Endothelial cell of umbilical vein (primary cell): ENCODE measurements at regions not wholly inside any gene's neighbourhood (a gene's known extent, or its start where the extent isn't known, plus 50 kb on each side); places are given as distances from the start of the nearest gene placed in this dataset.

Experiments used
- BruUV-seq: library from RNA; stranded (reverse); fragments of 400-500 nt; replicated peaks from 2 replicates; lab custom pipeline; 2021; lab: Mats Ljungman, UMichigan
- CTCF ChIA-PET: fragments of 300-600, 350-600 bp; sonication (Branson Sonifier 250); formaldehyde crosslinking; loops from one replicate; lab custom pipeline; 2021; ENCODE audit warnings: antibody characterized with exemption, inconsistent platforms; lab: Charles Lee
- POLR2A ChIA-PET: fragments of 300-600, 350-600 bp; sonication (Branson Sonifier 250); formaldehyde crosslinking; loops from one replicate; lab custom pipeline; 2021; ENCODE audit warnings: antibody characterized with exemption, inconsistent platforms; lab: Charles Lee
- DNase-seq: peaks from one replicate; pipeline ENCODE4 v3.0.0-alpha.2; 2011; ENCODE audit warnings: low read depth, low spot score
- FAIRE-seq: peaks from 2 replicates; lab custom pipeline; 2011; peaks lifted over from hg19 to GRCh38; lab: Jason Lieb, UNC
- H2AFZ ChIP-seq: 2 replicates; pipeline ENCODE4 v1.6.0; 2012; ENCODE audit warnings: low read depth, low read length, control low read depth, inconsistent platforms
- H3K27ac ChIP-seq: 2 replicates; pipeline ENCODE4 v1.5.1; 2011; ENCODE audit warnings: low read depth, mild to moderate bottlenecking, control low read depth, low read length, moderate library complexity; ENCODE audit not compliant: insufficient read depth
- H3K27me3 ChIP-seq, 2 experiments: 2 replicates each; pipeline versions ENCODE4 v1.6.0 to v1.6.1; 2011; ENCODE audit warnings: low read length in 2 of 2, mixed read lengths in 1 of 2; ENCODE audit not compliant: control insufficient read depth in 2 of 2, insufficient read depth in 2 of 2
- H3K36me3 ChIP-seq, 2 experiments: 2 replicates in 1 of 2; 3 replicates in 1 of 2; pipeline ENCODE4 v1.5.1; 2011; ENCODE audit warnings: low read length in 2 of 2, mild to moderate bottlenecking in 1 of 2, moderate library complexity in 1 of 2; ENCODE audit not compliant: control insufficient read depth in 2 of 2, insufficient read depth in 2 of 2; ENCODE audit errors: extremely low read depth in 1 of 2
- H3K4me1 ChIP-seq: 3 replicates; pipeline ENCODE4 v1.5.1; 2011; ENCODE audit warnings: mild to moderate bottlenecking, low read length; ENCODE audit not compliant: control insufficient read depth, insufficient read depth; ENCODE audit errors: extremely low read depth
- H3K4me2 ChIP-seq: 2 replicates; pipeline ENCODE4 v1.6.1; 2011; ENCODE audit warnings: low read length, control low read depth, mixed read lengths; ENCODE audit not compliant: insufficient read depth
- H3K4me3 ChIP-seq, 3 experiments: fragments of 200-600 bp in 1 of 3; sonication (generic), shearing (Covaris generic) in 1 of 3; replicated peaks in 1 of 3; 2 replicates each; pipeline ENCODE4 v1.5.1; 2011 to 2016; ENCODE audit warnings: control low read depth in 3 of 3, low read length in 3 of 3, mild to moderate bottlenecking in 2 of 3, inconsistent platforms in 1 of 3, low read depth in 1 of 3, moderate library complexity in 1 of 3; ENCODE audit not compliant: insufficient read depth in 1 of 3
- H3K79me2 ChIP-seq: 2 replicates; pipeline ENCODE4 v1.6.0; 2012; ENCODE audit warnings: low read length, inconsistent platforms; ENCODE audit not compliant: control insufficient read depth, insufficient read depth
- H3K9ac ChIP-seq: replicated peaks from 2 replicates; pipeline ENCODE3; 2011; ENCODE audit warnings: low read length, control low read depth; ENCODE audit not compliant: insufficient read depth; ENCODE audit errors: extremely low read depth
- H3K9me1 ChIP-seq: replicated peaks from 3 replicates; pipeline ENCODE4 v1.6.0; 2011; ENCODE audit warnings: mild to moderate bottlenecking, low read length; ENCODE audit not compliant: control insufficient read depth, insufficient read depth; ENCODE audit errors: extremely low read depth
- H3K9me3 ChIP-seq: replicated peaks from 2 replicates; pipeline ENCODE4 v1.5.1; 2012; ENCODE audit warnings: low read length, inconsistent platforms; ENCODE audit not compliant: control insufficient read depth, insufficient read depth
- H4K20me1 ChIP-seq: replicated peaks from 2 replicates; pipeline ENCODE3; 2011; ENCODE audit warnings: mild to moderate bottlenecking, low read length; ENCODE audit not compliant: control insufficient read depth, insufficient read depth; ENCODE audit errors: extremely low read depth
- EZH2 ChIP-seq: IDR thresholded peaks from 2 replicates; pipeline ENCODE4 v1.6.1; 2012; ENCODE audit warnings: borderline replicate concordance, low read depth, mild to moderate bottlenecking, moderate library complexity, low read length, inconsistent platforms; ENCODE audit not compliant: severe bottlenecking
- FOS ChIP-seq: IDR thresholded peaks from 2 replicates; pipeline ENCODE4 v1.6.1; 2011; ENCODE audit warnings: mild to moderate bottlenecking, low read length, moderate library complexity, borderline replicate concordance; ENCODE audit not compliant: insufficient read depth
- GATA2 ChIP-seq: IDR thresholded peaks from 2 replicates; pipeline ENCODE4 v1.7.0; 2011; ENCODE audit warnings: low read depth, mild to moderate bottlenecking, moderate library complexity, mixed read lengths, low read length; ENCODE audit not compliant: insufficient read length, insufficient read depth
- JUN ChIP-seq: IDR thresholded peaks from 2 replicates; pipeline ENCODE4 v1.6.1; 2011; ENCODE audit warnings: borderline replicate concordance, low read depth; ENCODE audit not compliant: insufficient read length, insufficient read depth
- MYC ChIP-seq: IDR thresholded peaks from one replicate; pipeline ENCODE4 v1.6.1; 2011; ENCODE audit warnings: mild to moderate bottlenecking, low read depth, low read length
- POLR2A ChIP-seq: IDR thresholded peaks from 2 replicates; pipeline ENCODE4 v1.6.1; 2012; ENCODE audit warnings: low read depth, mild to moderate bottlenecking, control low read depth, low read length
- POLR2AphosphoS5 ChIP-seq: IDR thresholded peaks from 2 replicates; pipeline ENCODE4 v1.6.1; 2012; ENCODE audit warnings: low read depth, mild to moderate bottlenecking, control low read depth, low read length, moderate library complexity; ENCODE audit not compliant: insufficient read depth
- dilution Hi-C: fragments of 300-500 bp; cut with MboI; formaldehyde crosslinking; loops from one replicate; pipeline ENCODE4 v1.15.0; 2019; ENCODE audit warnings: low sequenced_read_pairs; ENCODE audit not compliant: extremely low pct_ligation_motif_present
- intact Hi-C: fragments of 100-400 bp; cut with micrococcal nuclease; formaldehyde crosslinking; loops from one replicate; pipeline ENCODE4 v1.10.0; 2022
- TF ChIP-seq, protein P1 (sequence below), 2 donors: IDR thresholded peaks; 1 replicate in 1 of 2; 2 replicates in 1 of 2; pipeline ENCODE4 v1.5.1; 2011; ENCODE audit warnings: low read length in 2 of 2, mild to moderate bottlenecking in 2 of 2, moderate library complexity in 2 of 2, control low read depth in 1 of 2, inconsistent platforms in 1 of 2, low read depth in 1 of 2; ENCODE audit not compliant: insufficient read depth in 1 of 2; ENCODE audit errors: extremely low read depth in 1 of 2
- TF ChIP-seq, protein P2 (sequence below): IDR thresholded peaks from 2 replicates; pipeline ENCODE4 v1.6.1; 2011; ENCODE audit not compliant: insufficient read depth, insufficient read length

DNA sequence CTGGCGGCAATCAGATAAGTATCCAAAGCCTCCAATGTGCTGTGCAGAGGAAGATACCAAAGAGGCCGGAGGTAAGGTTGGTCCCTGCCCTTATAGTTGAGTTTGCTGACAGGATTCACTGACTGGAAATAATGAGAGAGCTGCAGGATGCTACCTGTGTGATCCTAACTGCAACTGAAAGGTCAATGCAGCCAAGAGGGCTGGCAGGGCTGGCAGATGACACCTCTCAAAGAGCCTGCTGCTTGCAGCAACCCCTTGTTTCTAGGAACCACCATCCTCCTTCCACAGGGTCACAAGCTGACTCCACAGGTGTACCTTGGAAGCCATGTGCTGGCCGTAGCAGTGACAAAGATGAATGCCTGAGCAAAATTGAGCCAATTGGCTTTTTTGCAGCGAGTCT is 348.1 kb downstream of the DDX10 start:
- FAIRE-seq (no peak), DNase-seq (no peak)
- Histone ChIP-seq H3K9me1 (peaks cover 3% of the 10 kb centered on the region), H3K4me1 (peaks cover 14% of the 10 kb centered on the region), H3K9ac (no peak overlapping the region), H3K4me3 (no peak overlapping the region), H3K27me3 (no peaks in the 10 kb centered on the region), H3K4me2 (no peak overlapping the region), H3K9me3 (no peaks in the 10 kb centered on the region), H3K79me2 (no peaks in the 10 kb centered on the region), H2AFZ (no peak overlapping the region), H4K20me1 (no peaks in the 10 kb centered on the region), H3K36me3 (no peaks in the 10 kb centered on the region), H3K27ac (no peak overlapping the region)
- intact Hi-C loops: no loop called here
- ChIA-PET CTCF (no interaction called here), POLR2A (no interaction called here)
- no TSS peak for BruUV-seq
- TF ChIP-seq POLR2A: no peak
- no peak for TF ChIP-seq POLR2AphosphoS5
- TF ChIP-seq JUN: no peak
- TF ChIP-seq, protein P1, sequence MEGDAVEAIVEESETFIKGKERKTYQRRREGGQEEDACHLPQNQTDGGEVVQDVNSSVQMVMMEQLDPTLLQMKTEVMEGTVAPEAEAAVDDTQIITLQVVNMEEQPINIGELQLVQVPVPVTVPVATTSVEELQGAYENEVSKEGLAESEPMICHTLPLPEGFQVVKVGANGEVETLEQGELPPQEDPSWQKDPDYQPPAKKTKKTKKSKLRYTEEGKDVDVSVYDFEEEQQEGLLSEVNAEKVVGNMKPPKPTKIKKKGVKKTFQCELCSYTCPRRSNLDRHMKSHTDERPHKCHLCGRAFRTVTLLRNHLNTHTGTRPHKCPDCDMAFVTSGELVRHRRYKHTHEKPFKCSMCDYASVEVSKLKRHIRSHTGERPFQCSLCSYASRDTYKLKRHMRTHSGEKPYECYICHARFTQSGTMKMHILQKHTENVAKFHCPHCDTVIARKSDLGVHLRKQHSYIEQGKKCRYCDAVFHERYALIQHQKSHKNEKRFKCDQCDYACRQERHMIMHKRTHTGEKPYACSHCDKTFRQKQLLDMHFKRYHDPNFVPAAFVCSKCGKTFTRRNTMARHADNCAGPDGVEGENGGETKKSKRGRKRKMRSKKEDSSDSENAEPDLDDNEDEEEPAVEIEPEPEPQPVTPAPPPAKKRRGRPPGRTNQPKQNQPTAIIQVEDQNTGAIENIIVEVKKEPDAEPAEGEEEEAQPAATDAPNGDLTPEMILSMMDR (IDR thresholded peaks at IDR 0.05; ENCODE audit: extremely low read depth in 1 of 2, insufficient read depth in 1 of 2, low read depth in 1 of 2, low read length in 2 of 2): no peak
- TF ChIP-seq GATA2: no peak
- TF ChIP-seq EZH2: no peak
- TF ChIP-seq, protein P2, sequence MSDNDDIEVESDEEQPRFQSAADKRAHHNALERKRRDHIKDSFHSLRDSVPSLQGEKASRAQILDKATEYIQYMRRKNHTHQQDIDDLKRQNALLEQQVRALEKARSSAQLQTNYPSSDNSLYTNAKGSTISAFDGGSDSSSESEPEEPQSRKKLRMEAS: no peak
- no peak for TF ChIP-seq FOS
- no peak for TF ChIP-seq MYC
- dilution Hi-C loops: no loop called here
